ENCODE measurements at regions not wholly inside any gene's neighbourhood (a gene's known extent, or its start where the extent isn't known, plus 50 kb on each side); places are given as distances from the start of the nearest gene placed in this dataset.

- Mint-ChIP-seq H3K27ac (no peak overlapping the region), H3K9me3 (peaks cover 0 to 3% of the 10 kb centered on the region in 2 donors), H3K4me1 (ENCODE audit: low read depth) (no peaks in the 10 kb centered on the region)
Measured at GRCh38 chr12:65608319-65608916, 215.9 kb upstream of the HMGA2 start.

GRCh38 chr12:65609359-65609771 is 214.9 kb upstream of the HMGA2 start:
- H3K4me1 Mint-ChIP-seq (ENCODE audit: low read depth): no peaks in the 10 kb centered on the region
- H3K4me3 Mint-ChIP-seq: no peak overlapping the region
- H3K9me3 Mint-ChIP-seq: peaks cover 0 to 3% of the 10 kb centered on the region in 2 donors
- peaks cover 0 to 2% of the 10 kb centered on the region in 2 donors for H3K36me3 Mint-ChIP-seq (ENCODE audit: insufficient read depth in 2 of 2)
- DNase-seq (no peak), ATAC-seq (replicated peaks in 1 of 2) (no peak)
- H3K27me3 Mint-ChIP-seq (ENCODE audit: low read depth): peaks cover 15% of the 10 kb centered on the region
- no peak overlapping the region for H3K27ac Mint-ChIP-seq

More at GRCh38 chr12:65608319-65608916, 215.9 kb upstream of the HMGA2 start:
- H3K4me3 Mint-ChIP-seq: no peak overlapping the region
- DNase-seq (no peak), ATAC-seq (replicated peaks in 1 of 2) (no peak)
- H3K27me3 Mint-ChIP-seq (ENCODE audit: low read depth): peaks cover 13% of the 10 kb centered on the region
- H3K36me3 Mint-ChIP-seq (ENCODE audit: insufficient read depth in 2 of 2): peaks cover 0 to 2% of the 10 kb centered on the region in 2 donors

GRCh38 chr12:65611396-65611795 is 212.9 kb upstream of the HMGA2 start:
- H3K36me3 Mint-ChIP-seq (ENCODE audit: insufficient read depth in 2 of 2): peaks cover 2% of the 10 kb centered on the region in 2 donors
- ATAC-seq (replicated peaks in 1 of 2) (no peak), DNase-seq (no peak)
- no peak overlapping the region for H3K4me3 Mint-ChIP-seq
- peaks cover 20% of the 10 kb centered on the region for H3K27me3 Mint-ChIP-seq (ENCODE audit: low read depth)
- no peak overlapping the region for H3K27ac Mint-ChIP-seq
- H3K4me1 Mint-ChIP-seq (ENCODE audit: low read depth): no peaks in the 10 kb centered on the region
- H3K9me3 Mint-ChIP-seq: peaks cover 0 to 6% of the 10 kb centered on the region in 2 donors

GRCh38 chr12:65612440-65612839 is 211.8 kb upstream of the HMGA2 start:
- peaks cover 0 to 6% of the 10 kb centered on the region in 2 donors for H3K9me3 Mint-ChIP-seq
- ATAC-seq (replicated peaks in 1 of 2) (no peak), DNase-seq (no peak)
- peaks cover 2% of the 10 kb centered on the region in 2 donors for H3K36me3 Mint-ChIP-seq (ENCODE audit: insufficient read depth in 2 of 2)
- H3K27me3 Mint-ChIP-seq (ENCODE audit: low read depth): peaks cover 26% of the 10 kb centered on the region
- H3K27ac Mint-ChIP-seq: no peak overlapping the region
- H3K4me1 Mint-ChIP-seq (ENCODE audit: low read depth): no peaks in the 10 kb centered on the region
- no peak overlapping the region for H3K4me3 Mint-ChIP-seq

GRCh38 chr12:65613692-65614091 is 210.6 kb upstream of the HMGA2 start:
- ATAC-seq (replicated peaks in 1 of 2) (no peak), DNase-seq (no peak)
- peaks cover 29% of the 10 kb centered on the region for H3K27me3 Mint-ChIP-seq (ENCODE audit: low read depth)

GRCh38 chr12:65614259-65614889 is 209.9 kb upstream of the HMGA2 start:
- DNase-seq (no peak), ATAC-seq (replicated peaks in 1 of 2) (no peak)
- Mint-ChIP-seq H3K27ac (no peak overlapping the region), H3K36me3 (ENCODE audit: insufficient read depth in 2 of 2) (peaks cover 2% of the 10 kb centered on the region in 2 donors), H3K4me3 (no peak overlapping the region), H3K4me1 (ENCODE audit: low read depth) (peaks cover 6% of the 10 kb centered on the region), H3K27me3 (ENCODE audit: low read depth) (peaks cover 29% of the 10 kb centered on the region), H3K9me3 (peaks cover 0 to 3% of the 10 kb centered on the region in 2 donors)

More at GRCh38 chr12:65613692-65614091, 210.6 kb upstream of the HMGA2 start:
- H3K27ac Mint-ChIP-seq: no peak overlapping the region
- H3K36me3 Mint-ChIP-seq (ENCODE audit: insufficient read depth in 2 of 2): peaks cover 2% of the 10 kb centered on the region in 2 donors
- H3K4me1 Mint-ChIP-seq (ENCODE audit: low read depth): peaks cover 2% of the 10 kb centered on the region
- H3K9me3 Mint-ChIP-seq: peaks cover 0 to 5% of the 10 kb centered on the region in 2 donors
- H3K4me3 Mint-ChIP-seq: no peak overlapping the region

- no peak for ATAC-seq (replicated peaks in 1 of 2)
- peaks cover 29% of the 10 kb centered on the region for H3K27me3 Mint-ChIP-seq (ENCODE audit: low read depth)
- no peak overlapping the region for H3K4me3 Mint-ChIP-seq
Measured at GRCh38 chr12:65615118-65615517, 209.2 kb upstream of the HMGA2 start.

GRCh38 chr12:65616022-65616421 is 208.3 kb upstream of the HMGA2 start:
- no peak for DNase-seq
- no peak for ATAC-seq (replicated peaks in 1 of 2)
- peaks cover 6% of the 10 kb centered on the region for H3K4me1 Mint-ChIP-seq (ENCODE audit: low read depth)
- H3K4me3 Mint-ChIP-seq: no peak overlapping the region
- peaks cover 29% of the 10 kb centered on the region for H3K27me3 Mint-ChIP-seq (ENCODE audit: low read depth)
- peaks cover 0 to 3% of the 10 kb centered on the region in 2 donors for H3K9me3 Mint-ChIP-seq
- H3K27ac Mint-ChIP-seq: no peak overlapping the region
- H3K36me3 Mint-ChIP-seq (ENCODE audit: insufficient read depth in 2 of 2): peaks cover under 1 to 2% of the 10 kb centered on the region in 2 donors

More at GRCh38 chr12:65615118-65615517, 209.2 kb upstream of the HMGA2 start:
- no peak overlapping the region for H3K27ac Mint-ChIP-seq
- peaks cover 6% of the 10 kb centered on the region for H3K4me1 Mint-ChIP-seq (ENCODE audit: low read depth)
- H3K9me3 Mint-ChIP-seq: peaks cover 0 to 3% of the 10 kb centered on the region in 2 donors
- H3K36me3 Mint-ChIP-seq (ENCODE audit: insufficient read depth in 2 of 2): peaks cover 2% of the 10 kb centered on the region in 2 donors
- no peak for DNase-seq

- H3K4me1 Mint-ChIP-seq (ENCODE audit: low read depth): peaks cover 6% of the 10 kb centered on the region
- ATAC-seq (replicated peaks in 1 of 2): no peak
- H3K4me3 Mint-ChIP-seq: peak overlapping the region in 1 of 2 donors; percentile 46
- peaks cover 33% of the 10 kb centered on the region for H3K27me3 Mint-ChIP-seq (ENCODE audit: low read depth)
- peaks cover 0 to 3% of the 10 kb centered on the region in 2 donors for H3K9me3 Mint-ChIP-seq
- peaks cover 0 to 2% of the 10 kb centered on the region in 2 donors for H3K36me3 Mint-ChIP-seq (ENCODE audit: insufficient read depth in 2 of 2)
- DNase-seq: no peak
- no peak overlapping the region for H3K27ac Mint-ChIP-seq
Measured at GRCh38 chr12:65618588-65618987, 205.7 kb upstream of the HMGA2 start.

GRCh38 chr12:65619018-65619417 is 205.3 kb upstream of the HMGA2 start:
- H3K4me1 Mint-ChIP-seq (ENCODE audit: low read depth): peaks cover 6% of the 10 kb centered on the region
- DNase-seq: no peak
- ATAC-seq (replicated peaks in 1 of 2): peak in 1 of 2 donors; percentile 13
- peaks cover 0 to 2% of the 10 kb centered on the region in 2 donors for H3K36me3 Mint-ChIP-seq (ENCODE audit: insufficient read depth in 2 of 2)
- H3K9me3 Mint-ChIP-seq: peaks cover 0 to 3% of the 10 kb centered on the region in 2 donors
- H3K4me3 Mint-ChIP-seq: peak overlapping the region in 1 of 2 donors; percentile 46
- no peak overlapping the region for H3K27ac Mint-ChIP-seq
- H3K27me3 Mint-ChIP-seq (ENCODE audit: low read depth): peaks cover 38% of the 10 kb centered on the region

- H3K4me1 Mint-ChIP-seq (ENCODE audit: low read depth): peaks cover 6% of the 10 kb centered on the region
- no peak overlapping the region for H3K4me3 Mint-ChIP-seq
- no peaks in the 10 kb centered on the region for H3K9me3 Mint-ChIP-seq
- H3K27me3 Mint-ChIP-seq (ENCODE audit: low read depth): peaks cover 31% of the 10 kb centered on the region
- no peak for ATAC-seq (replicated peaks in 1 of 2)
- no peak for DNase-seq
- H3K27ac Mint-ChIP-seq: no peak overlapping the region
- H3K36me3 Mint-ChIP-seq (ENCODE audit: insufficient read depth in 2 of 2): peaks cover 0 to 2% of the 10 kb centered on the region in 2 donors
Measured at GRCh38 chr12:65620046-65620445, 204.2 kb upstream of the HMGA2 start.

GRCh38 chr12:65622056-65622455 is 202.2 kb upstream of the HMGA2 start:
- no peak for ATAC-seq (replicated peaks in 1 of 2)
- Mint-ChIP-seq H3K27me3 (ENCODE audit: low read depth) (peaks cover 20% of the 10 kb centered on the region), H3K36me3 (ENCODE audit: insufficient read depth in 2 of 2) (no peaks in the 10 kb centered on the region), H3K4me3 (no peak overlapping the region), H3K9me3 (no peaks in the 10 kb centered on the region), H3K27ac (no peak overlapping the region), H3K4me1 (ENCODE audit: low read depth) (peaks cover 6% of the 10 kb centered on the region)
- DNase-seq: no peak

GRCh38 chr12:65623507-65623906 is 200.8 kb upstream of the HMGA2 start:
- peaks cover 6% of the 10 kb centered on the region for H3K4me1 Mint-ChIP-seq (ENCODE audit: low read depth)
- no peaks in the 10 kb centered on the region for H3K36me3 Mint-ChIP-seq (ENCODE audit: insufficient read depth in 2 of 2)
- ATAC-seq (replicated peaks in 1 of 2): no peak
- peaks cover 13% of the 10 kb centered on the region for H3K27me3 Mint-ChIP-seq (ENCODE audit: low read depth)
- H3K27ac Mint-ChIP-seq: no peak overlapping the region
- no peak for DNase-seq
- H3K9me3 Mint-ChIP-seq: no peaks in the 10 kb centered on the region
- H3K4me3 Mint-ChIP-seq: no peak overlapping the region
